ENCODE measurements at regions not wholly inside any gene's neighbourhood (a gene's known extent, or its start where the extent isn't known, plus 50 kb on each side); places are given as distances from the start of the nearest gene placed in this dataset.

DNA sequence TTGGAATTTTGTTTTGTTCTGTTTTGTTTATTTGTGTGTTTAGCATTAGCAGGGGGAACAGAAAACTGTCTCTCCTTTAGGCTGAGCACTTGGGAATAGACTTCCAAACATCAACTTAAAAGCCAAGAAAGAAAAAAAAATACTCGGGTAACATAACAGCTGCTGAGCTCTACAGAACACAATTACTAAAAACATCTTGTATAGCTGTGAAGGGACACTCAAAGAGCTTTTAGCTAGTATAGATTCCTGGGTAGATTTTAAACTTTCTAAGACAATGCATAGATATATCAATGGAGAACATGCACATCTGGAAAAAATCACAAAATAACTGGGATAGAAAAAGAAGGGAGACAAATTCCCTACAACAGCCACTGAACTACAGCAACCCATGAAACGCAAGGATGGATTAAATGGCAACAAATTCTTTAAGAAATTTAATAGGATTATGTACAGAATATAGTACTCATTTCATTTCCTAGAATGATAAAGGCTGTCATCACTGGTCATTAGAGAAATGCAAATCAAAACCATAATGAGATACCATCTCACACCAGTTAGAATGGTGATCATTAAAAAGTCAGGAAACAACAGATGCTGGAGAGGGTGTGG is 174.3 kb upstream of the KRR1 start:
- H3K4me1 ChIP-seq (ENCODE audit: insufficient read depth, low read length) = no peaks in the 10 kb centered on the region
- CTCF ChIA-PET (ENCODE audit: low intra/inter-chr PET ratio, low total read pairs) = no interaction called here
- in situ Hi-C loops (cut with HindIII; ENCODE audit: extremely low pct_ligation_motif_present, low pct_unique_long_range_greater_than_20kb) = no loop called here
- no peaks in the 10 kb centered on the region for H3K27me3 ChIP-seq (ENCODE audit: control insufficient read depth in 1 of 2, insufficient read depth in 2 of 2, low read length in 2 of 2)
- 69% methylated on average over 2 of the region's 2 CpGs for WGBS (ENCODE audit: low lambda C conversion rate)
- no peaks in the 10 kb centered on the region for H3K36me3 ChIP-seq (replicated peaks in 1 of 2; ENCODE audit: control insufficient read depth in 1 of 2, insufficient read depth in 2 of 2, low read length in 2 of 2)
- no peak for DNase-seq (ENCODE audit: low spot score)
- no peak overlapping the region for H3K4me2 ChIP-seq (ENCODE audit: low read depth, low read length)
- no peak for ATAC-seq
- no peaks in the 10 kb centered on the region for H3K9me3 ChIP-seq (ENCODE audit: low read length)
- intact Hi-C loops (cut with micrococcal nuclease; ENCODE audit: unreplicated experiment) = no loop called here
- no peak overlapping the region for H3K27ac ChIP-seq (ENCODE audit: extremely low read length, insufficient read depth, low read length)
- POLR2A ChIA-PET = no interaction called here
- no TSS peak for BruUV-seq (replicated peaks)
- no peak overlapping the region for H3K4me3 ChIP-seq (replicated peaks in 1 of 3; ENCODE audit: insufficient read depth in 1 of 3, low read depth in 2 of 3, low read length in 3 of 3)
- TF ChIP-seq HHEX (CRISPR knock-in tag; IDR thresholded peaks at IDR 0.05) (no peak), ZNF264 (CRISPR knock-in tag; IDR thresholded peaks at IDR 0.05) (no peak), RELA (CRISPR knock-in tag; IDR thresholded peaks at IDR 0.05) (no peak), ZKSCAN8 (CRISPR knock-in tag; IDR thresholded peaks at IDR 0.05; ENCODE audit: borderline replicate concordance) (no peak), MAF1 (CRISPR knock-in tag; IDR thresholded peaks at IDR 0.05; ENCODE audit: borderline replicate concordance) (no peak), HOXA5 (CRISPR knock-in tag; IDR thresholded peaks at IDR 0.05) (no peak), ZNF292 (CRISPR knock-in tag; IDR thresholded peaks at IDR 0.05; ENCODE audit: borderline replicate concordance, low read depth) (no peak), ZNF329 (CRISPR knock-in tag; IDR thresholded peaks at IDR 0.05; ENCODE audit: low read depth) (no peak), ZBTB20 (CRISPR knock-in tag; IDR thresholded peaks at IDR 0.05; ENCODE audit: borderline replicate concordance, low read depth) (no peak), ZNF781 (CRISPR knock-in tag; IDR thresholded peaks at IDR 0.05; ENCODE audit: borderline replicate concordance, not compliant biosample characterization) (no peak), NFKBIZ (CRISPR knock-in tag; IDR thresholded peaks at IDR 0.05) (no peak), CAMTA2 (CRISPR knock-in tag; IDR thresholded peaks at IDR 0.05; ENCODE audit: borderline replicate concordance) (no peak), CREB1 (IDR thresholded peaks at IDR 0.05) (no peak), CREB1 (CRISPR knock-in tag; IDR thresholded peaks at IDR 0.05) (no peak), DMTF1 (CRISPR knock-in tag; IDR thresholded peaks at IDR 0.05) (no peak)
- H4K20me1 ChIP-seq (ENCODE audit: insufficient read depth, low read length) = no peaks in the 10 kb centered on the region
- no peak overlapping the region for H2AFZ ChIP-seq (ENCODE audit: low read length)
- no peak overlapping the region for H3K9ac ChIP-seq (ENCODE audit: insufficient read depth, low read depth, low read length)
- no peak for FAIRE-seq
- no peaks in the 10 kb centered on the region for H3K79me2 ChIP-seq (ENCODE audit: insufficient read depth, low read length)
